ENCODE measurements at regions not wholly inside any gene's neighbourhood (a gene's known extent, or its start where the extent isn't known, plus 50 kb on each side); places are given as distances from the start of the nearest gene placed in this dataset.

- TF ChIP-seq POLR2AphosphoS5 (IDR thresholded peaks at IDR 0.05) (no peak), EP300 (IDR thresholded peaks at IDR 0.05) (no peak)
These were observed 99.4 kb upstream of the MAP3K1 start for GRCh38 chr5:56715986-56716385.

Measured in upper lobe of left lung (tissue), 4 donors.